ENCODE measurements at regions not wholly inside any gene's neighbourhood (a gene's known extent, or its start where the extent isn't known, plus 50 kb on each side); places are given as distances from the start of the nearest gene placed in this dataset.

DNA sequence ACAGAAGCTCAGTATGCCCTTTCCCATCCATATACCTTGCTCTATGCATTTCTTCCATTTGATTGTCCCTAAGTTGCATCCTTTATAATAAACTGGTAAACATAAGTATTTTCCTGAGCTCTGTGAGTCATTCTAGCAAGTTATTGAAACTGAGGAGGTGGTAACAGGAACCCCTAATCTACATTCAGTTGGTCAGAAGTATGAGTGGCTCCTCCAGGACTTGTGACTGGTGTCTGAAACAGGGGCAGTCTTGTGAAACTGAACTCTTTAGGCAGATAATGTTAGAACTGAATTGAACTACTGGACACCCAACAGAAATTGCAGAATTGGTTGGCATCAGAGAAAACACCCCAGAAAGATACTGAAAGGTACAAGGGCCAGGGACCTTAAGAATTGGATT lies 133.1 kb upstream of the POU5F2 start:
- no peak overlapping the region for H3K4me3 ChIP-seq (ENCODE audit: low read depth in 2 of 2, low read length in 2 of 2)
- POLR2A ChIA-PET, result interaction anchor here (0.6 kb wide), 1 partner anchor 82 kb away, joined by 3 read pairs; no protein-coding TSS in a partner anchor
- no peak for ATAC-seq
- no peaks in the 10 kb centered on the region for H3K36me3 ChIP-seq (ENCODE audit: control insufficient read depth, insufficient read depth, low read length)
- intact Hi-C loops (cut with micrococcal nuclease; ENCODE audit: unreplicated experiment) (no loop called here), in situ Hi-C loops (cut with HindIII; ENCODE audit: low pct_unique_long_range_greater_than_20kb, low sequenced_read_pairs) (no loop called here)
- CTCF ChIA-PET, result no interaction called here
- no TSS peak for BruUV-seq (replicated peaks)
- no peak overlapping the region for H3K27ac ChIP-seq (ENCODE audit: low read length)
- no peaks in the 10 kb centered on the region for H3K9me3 ChIP-seq (ENCODE audit: control insufficient read depth, insufficient read depth, low read depth, low read length)
- TF ChIP-seq SIN3A (IDR thresholded peaks at IDR 0.05; ENCODE audit: borderline replicate concordance, insufficient read depth, low read depth, low read length) (no peak), TCF7L2 (IDR thresholded peaks at IDR 0.05; ENCODE audit: low read depth, low read length) (no peak), CTCF (IDR thresholded peaks at IDR 0.05) (no peak), POLR2AphosphoS5 (IDR thresholded peaks at IDR 0.05; ENCODE audit: low read depth, low read length) (no peak)
- TF ChIP-seq, protein P1, sequence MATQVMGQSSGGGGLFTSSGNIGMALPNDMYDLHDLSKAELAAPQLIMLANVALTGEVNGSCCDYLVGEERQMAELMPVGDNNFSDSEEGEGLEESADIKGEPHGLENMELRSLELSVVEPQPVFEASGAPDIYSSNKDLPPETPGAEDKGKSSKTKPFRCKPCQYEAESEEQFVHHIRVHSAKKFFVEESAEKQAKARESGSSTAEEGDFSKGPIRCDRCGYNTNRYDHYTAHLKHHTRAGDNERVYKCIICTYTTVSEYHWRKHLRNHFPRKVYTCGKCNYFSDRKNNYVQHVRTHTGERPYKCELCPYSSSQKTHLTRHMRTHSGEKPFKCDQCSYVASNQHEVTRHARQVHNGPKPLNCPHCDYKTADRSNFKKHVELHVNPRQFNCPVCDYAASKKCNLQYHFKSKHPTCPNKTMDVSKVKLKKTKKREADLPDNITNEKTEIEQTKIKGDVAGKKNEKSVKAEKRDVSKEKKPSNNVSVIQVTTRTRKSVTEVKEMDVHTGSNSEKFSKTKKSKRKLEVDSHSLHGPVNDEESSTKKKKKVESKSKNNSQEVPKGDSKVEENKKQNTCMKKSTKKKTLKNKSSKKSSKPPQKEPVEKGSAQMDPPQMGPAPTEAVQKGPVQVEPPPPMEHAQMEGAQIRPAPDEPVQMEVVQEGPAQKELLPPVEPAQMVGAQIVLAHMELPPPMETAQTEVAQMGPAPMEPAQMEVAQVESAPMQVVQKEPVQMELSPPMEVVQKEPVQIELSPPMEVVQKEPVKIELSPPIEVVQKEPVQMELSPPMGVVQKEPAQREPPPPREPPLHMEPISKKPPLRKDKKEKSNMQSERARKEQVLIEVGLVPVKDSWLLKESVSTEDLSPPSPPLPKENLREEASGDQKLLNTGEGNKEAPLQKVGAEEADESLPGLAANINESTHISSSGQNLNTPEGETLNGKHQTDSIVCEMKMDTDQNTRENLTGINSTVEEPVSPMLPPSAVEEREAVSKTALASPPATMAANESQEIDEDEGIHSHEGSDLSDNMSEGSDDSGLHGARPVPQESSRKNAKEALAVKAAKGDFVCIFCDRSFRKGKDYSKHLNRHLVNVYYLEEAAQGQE (IDR thresholded peaks at IDR 0.05; ENCODE audit: insufficient read depth in 1 of 2, low read depth in 2 of 2, low read length in 1 of 2), result no peak
- H3K4me1 ChIP-seq (ENCODE audit: control insufficient read depth, insufficient read depth, low read length), result no peaks in the 10 kb centered on the region
- no peaks in the 10 kb centered on the region for H3K27me3 ChIP-seq (ENCODE audit: control insufficient read depth, insufficient read depth, low read length)
- no peak for DNase-seq (ENCODE audit: low read depth, low spot score)

DNA sequence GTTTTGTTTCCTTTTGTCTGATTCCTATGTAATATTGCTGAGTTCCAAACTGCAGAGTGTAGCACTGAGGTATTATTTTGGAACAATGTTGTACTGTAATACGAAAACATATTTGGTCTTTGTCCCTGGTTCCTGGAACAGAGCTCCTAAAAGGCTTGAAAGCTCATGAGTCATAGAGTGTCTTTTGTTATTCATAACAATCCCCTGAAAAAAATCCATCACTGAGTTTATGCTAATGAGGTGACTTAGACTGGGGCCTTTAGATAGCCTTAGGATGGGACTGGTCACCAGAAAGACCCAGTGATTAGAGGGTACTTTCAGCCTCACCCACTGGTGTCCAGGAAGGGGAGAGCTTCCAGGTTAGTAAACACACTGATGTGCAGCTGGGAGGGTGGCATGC lies 132.7 kb upstream of the POU5F2 start:
- Histone ChIP-seq H3K4me1 (ENCODE audit: control insufficient read depth, insufficient read depth, low read length) (no peaks in the 10 kb centered on the region), H3K27ac (ENCODE audit: low read length) (no peak overlapping the region), H3K4me3 (ENCODE audit: low read depth in 2 of 2, low read length in 2 of 2) (no peak overlapping the region), H3K27me3 (ENCODE audit: control insufficient read depth, insufficient read depth, low read length) (no peaks in the 10 kb centered on the region), H3K9me3 (ENCODE audit: control insufficient read depth, insufficient read depth, low read depth, low read length) (no peaks in the 10 kb centered on the region), H3K36me3 (ENCODE audit: control insufficient read depth, insufficient read depth, low read length) (no peaks in the 10 kb centered on the region)
- CTCF ChIA-PET, result no interaction called here
- no TSS peak for BruUV-seq (replicated peaks)
- ATAC-seq, result no peak
- TF ChIP-seq TCF7L2 (IDR thresholded peaks at IDR 0.05; ENCODE audit: low read depth, low read length), result no peak
- no peak for TF ChIP-seq SIN3A (IDR thresholded peaks at IDR 0.05; ENCODE audit: borderline replicate concordance, insufficient read depth, low read depth, low read length)
- TF ChIP-seq, protein P1 (IDR thresholded peaks at IDR 0.05; ENCODE audit: insufficient read depth in 1 of 2, low read depth in 2 of 2, low read length in 1 of 2), result no peak
- TF ChIP-seq CTCF (IDR thresholded peaks at IDR 0.05), result no peak
- TF ChIP-seq POLR2AphosphoS5 (IDR thresholded peaks at IDR 0.05; ENCODE audit: low read depth, low read length), result no peak
- intact Hi-C loops (cut with micrococcal nuclease; ENCODE audit: unreplicated experiment) (no loop called here), in situ Hi-C loops (cut with HindIII; ENCODE audit: low pct_unique_long_range_greater_than_20kb, low sequenced_read_pairs) (no loop called here)
- DNase-seq (ENCODE audit: low read depth, low spot score), result no peak
- POLR2A ChIA-PET, result interaction anchor here (0.6 kb wide), 1 partner anchor 82 kb away, joined by 3 read pairs; no protein-coding TSS in a partner anchor

All from Panc1 (cell line).